ENCODE measurements at regions not wholly inside any gene's neighbourhood (a gene's known extent, or its start where the extent isn't known, plus 50 kb on each side); places are given as distances from the start of the nearest gene placed in this dataset.
A peak's percentile ranks its signal among the peaks of the same experiment; 100 is the strongest.
"Not testable (repeated sequence)": the region's sequence is repeated elsewhere in the genome, so short reads cannot be mapped to it uniquely, and the experiment has no call there.

DNA sequence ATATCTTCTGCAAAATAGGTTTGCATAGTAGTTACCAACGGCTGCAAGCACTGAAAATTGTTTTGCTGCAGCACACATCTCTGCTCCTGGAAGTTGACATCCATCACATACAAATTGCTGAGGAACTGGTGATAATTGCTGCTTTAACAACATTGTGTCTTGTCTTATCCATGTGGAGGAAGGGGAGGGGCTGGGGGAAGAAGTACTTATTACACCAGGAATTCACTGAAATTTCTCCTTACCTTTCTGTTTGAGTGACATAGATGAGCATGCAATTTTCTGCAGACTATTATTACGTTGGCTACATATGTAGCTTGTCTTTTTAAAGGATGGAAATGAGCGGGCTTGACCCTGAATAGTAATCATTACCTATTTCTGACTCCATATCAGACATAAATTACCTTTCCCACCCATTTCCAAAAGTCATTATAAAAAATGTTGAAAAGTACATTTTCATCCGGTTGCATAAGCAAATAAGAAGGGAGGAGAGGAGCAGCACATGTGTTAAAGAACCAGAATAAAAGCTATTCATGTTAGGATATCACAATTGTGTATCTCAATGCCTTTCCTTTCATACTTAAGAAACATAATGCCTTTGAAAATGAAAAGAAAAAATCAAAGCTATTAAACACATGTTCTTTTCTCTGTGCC, 1905.6 kb downstream of the PCDH7 start:
- ATAC-seq (no peak), DNase-seq (no peak)
- intact Hi-C loops (cut with DNase I, micrococcal nuclease): no loop called here

DNA sequence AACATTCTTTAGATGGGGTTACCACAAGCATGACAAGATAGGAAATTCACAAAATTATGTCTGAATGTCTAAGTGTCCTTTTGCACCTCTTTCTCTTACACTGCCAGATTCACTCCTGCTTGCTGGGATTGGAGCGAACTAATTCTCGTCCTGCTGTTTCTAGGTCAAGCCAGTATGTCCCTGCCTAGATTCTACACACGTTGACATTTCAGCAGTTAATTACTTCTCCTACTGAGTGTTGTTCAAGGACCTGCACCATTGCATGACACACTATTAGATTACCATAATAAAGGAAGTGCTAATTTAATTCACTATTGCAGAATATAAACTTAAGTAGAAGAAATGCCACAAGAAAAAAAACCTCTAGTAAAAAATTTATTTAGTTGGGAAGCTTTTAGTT, 1911.7 kb downstream of the PCDH7 start:
- intact Hi-C loops (cut with DNase I, micrococcal nuclease): no loop called here
- no peak for DNase-seq

DNA sequence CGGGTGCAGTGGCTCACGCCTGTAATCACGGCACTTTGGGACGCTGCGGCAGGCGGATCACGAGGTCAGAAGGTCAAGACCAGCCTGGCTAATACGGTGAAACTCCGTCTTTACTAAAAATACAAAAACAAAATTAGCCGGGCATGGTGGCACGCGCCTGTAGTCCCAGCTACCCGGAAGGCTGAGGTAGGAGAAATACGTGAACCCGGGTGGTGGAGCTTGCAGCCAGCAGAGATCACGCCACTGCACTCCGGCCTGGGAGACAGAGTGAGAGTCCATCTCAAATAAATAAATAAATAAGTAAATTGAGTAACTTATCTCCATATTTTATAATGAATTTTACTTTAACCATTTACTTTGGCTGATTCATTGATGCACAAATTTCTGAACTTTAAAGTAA, 1913.3 kb downstream of the PCDH7 start:
- DNase-seq (no peak), ATAC-seq (no peak)
- intact Hi-C loops (cut with DNase I, micrococcal nuclease): no loop called here

More for the DNA sequence above, 1911.7 kb downstream of the PCDH7 start:
- ATAC-seq: no peak

DNA sequence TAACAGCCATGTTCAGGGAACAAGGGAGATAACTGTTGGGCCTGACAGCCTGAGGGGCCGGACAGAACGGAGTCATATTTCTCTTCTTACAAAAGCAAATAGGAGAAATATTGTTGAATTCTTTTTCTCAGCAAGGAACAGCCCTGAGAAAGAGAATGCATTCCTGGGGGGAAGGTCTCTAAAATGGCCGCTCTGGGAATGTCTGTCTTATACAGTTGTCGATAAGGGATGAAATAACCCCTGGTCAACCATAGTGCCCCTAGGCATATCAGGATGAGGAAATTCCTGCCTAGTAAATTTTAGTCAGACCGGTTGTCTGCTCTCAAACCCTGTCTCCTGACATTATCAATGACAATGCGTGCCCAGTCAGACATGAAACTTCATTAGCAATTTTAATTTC, 1925.5 kb downstream of the PCDH7 start:
- intact Hi-C loops (cut with DNase I, micrococcal nuclease): no loop called here
- DNase-seq (no peak), ATAC-seq (no peak)

DNA sequence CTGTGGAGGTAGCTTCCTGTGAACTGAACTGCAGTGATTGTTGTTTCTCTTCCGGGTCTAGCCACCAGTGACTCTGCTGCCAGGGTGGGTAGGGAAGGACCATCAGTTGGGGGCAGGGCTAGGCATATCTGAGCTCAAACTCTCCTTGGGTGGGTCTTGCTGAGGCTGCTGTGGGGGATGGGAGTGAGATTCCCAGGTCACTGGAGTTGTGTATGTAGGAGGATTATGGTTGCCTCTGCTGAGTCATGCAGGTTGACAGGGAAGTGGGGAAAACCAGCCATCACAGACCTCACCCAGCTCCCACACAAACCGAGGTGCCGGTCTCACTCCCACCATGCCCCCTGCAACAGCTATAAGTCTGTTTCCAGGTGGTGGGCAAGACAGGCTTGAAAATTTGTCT, 1937.8 kb downstream of the PCDH7 start:
- intact Hi-C loops (cut with DNase I, micrococcal nuclease): no loop called here
- ATAC-seq: no peak
- DNase-seq: no peak

DNA sequence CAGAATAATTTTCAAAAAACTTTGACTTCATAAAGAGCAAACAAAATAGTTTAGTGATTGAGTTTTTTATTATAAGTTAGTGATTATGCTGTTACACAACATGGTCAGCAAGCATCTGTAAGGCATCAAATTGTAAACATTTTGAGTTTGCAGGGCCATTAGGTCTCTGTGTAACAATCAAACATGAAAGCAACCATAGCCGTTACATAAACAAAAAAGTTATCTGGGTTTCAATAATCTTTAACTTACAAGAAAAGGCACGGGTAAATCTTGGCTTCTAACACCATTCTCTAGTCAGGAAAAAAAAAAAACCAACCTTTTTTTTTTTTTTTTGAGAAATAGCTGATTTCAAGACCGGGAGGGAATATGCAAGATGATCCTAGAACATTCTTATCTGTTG, 1941.1 kb downstream of the PCDH7 start:
- DNase-seq: no peak
- no peak for ATAC-seq
- intact Hi-C loops (cut with DNase I, micrococcal nuclease): no loop called here

DNA sequence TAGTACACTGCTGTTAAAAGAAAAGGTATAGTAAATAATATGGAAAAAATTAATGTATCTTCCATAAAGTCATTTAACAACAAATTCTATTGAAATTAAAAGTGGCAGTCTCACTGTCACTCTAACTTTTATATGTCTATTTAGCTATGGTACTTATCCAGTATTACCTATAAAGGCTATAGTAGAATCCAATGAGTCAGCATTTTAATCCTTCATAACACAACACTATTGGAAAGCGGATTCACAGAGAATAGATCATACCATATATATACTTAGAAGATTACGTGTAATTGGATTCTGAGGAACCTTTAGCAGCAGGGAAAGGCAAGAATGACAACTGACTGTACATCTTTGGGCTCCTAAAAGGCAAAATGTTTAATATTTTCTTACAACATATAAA, 1942.6 kb downstream of the PCDH7 start:
- no peak for ATAC-seq
- intact Hi-C loops (cut with DNase I, micrococcal nuclease): no loop called here
- no peak for DNase-seq

DNA sequence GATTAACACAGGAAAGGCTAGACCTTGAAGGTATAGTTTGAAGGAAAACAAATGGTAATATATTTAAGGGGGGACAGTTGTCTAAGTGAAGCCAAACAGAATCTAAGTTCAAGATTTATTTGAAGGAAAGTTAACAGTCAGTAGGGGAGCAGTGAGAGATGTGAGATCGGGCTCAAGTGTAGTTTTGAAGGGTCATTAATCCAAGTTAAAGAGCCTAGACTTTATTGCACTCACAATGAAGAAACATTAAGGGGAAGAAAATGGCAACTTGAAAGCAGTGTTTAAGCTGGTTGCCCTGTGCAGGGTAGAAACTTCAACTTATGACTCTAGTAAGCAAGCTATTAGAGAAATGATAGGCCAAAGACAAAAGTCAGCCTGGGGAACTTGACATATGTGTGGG, 1952.2 kb downstream of the PCDH7 start:
- ATAC-seq: no peak
- intact Hi-C loops (cut with DNase I, micrococcal nuclease): no loop called here
- no peak for DNase-seq

DNA sequence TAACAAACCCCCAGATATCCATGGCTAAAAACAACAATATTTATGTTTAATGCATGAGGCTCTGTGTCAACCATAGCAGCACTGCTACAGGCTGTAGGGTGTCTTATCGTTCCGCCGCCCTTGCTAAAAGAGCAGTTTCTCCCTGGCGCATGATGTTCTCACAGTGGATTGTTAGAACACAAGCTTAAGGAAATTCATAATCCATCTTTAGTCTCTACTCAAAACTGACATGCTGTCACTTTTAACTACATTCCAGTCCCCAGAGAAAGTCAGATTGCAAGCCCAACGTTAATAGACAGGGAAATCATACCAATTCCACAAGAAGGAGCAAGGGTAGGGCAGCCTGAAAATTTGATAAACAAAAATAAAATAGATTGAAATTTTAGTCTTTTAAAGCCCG, 1960.8 kb downstream of the PCDH7 start:
- intact Hi-C loops (cut with DNase I, micrococcal nuclease): no loop called here
- ATAC-seq: no peak
- no peak for DNase-seq

DNA sequence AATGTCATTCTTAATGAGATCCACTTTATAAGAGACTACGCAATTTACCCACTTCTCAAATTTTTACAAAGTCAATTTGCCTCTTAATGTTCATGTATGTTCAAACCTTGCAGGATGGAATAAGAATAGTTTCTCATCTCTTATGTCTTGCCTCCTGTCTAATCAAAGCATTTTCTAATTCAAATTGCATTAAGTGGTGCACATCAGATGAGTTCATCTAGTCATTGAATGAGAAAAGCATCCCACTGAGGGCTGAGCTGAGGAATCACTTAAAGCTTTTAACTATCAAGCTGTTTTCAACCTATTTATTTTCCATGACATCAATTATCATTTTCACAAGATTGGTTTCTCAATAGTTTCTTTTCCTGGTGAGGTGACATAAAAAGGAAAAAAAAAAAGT, 1964.0 kb downstream of the PCDH7 start:
- ATAC-seq (no peak), DNase-seq (no peak)
- intact Hi-C loops (cut with DNase I, micrococcal nuclease): no loop called here

DNA sequence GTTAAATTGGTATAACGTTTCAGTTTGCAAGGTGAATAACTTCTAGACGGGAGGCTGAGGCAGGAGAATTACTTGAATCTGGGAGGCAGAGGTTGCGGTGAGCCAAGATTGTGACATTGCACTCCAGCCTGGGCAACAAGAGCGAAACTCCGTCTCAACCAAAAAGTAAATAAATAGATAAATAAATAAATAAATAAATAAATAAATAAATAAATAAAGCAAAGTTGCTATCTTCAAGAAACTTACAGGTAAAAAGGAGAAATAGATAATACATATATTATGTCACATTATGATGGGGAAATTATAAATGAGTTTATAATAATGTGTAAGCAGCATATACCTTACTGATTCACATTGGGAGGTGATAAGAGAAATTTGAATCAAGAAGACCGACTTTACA, 1966.0 kb downstream of the PCDH7 start:
- intact Hi-C loops (cut with DNase I, micrococcal nuclease): no loop called here
- DNase-seq (no peak), ATAC-seq (no peak)

DNA sequence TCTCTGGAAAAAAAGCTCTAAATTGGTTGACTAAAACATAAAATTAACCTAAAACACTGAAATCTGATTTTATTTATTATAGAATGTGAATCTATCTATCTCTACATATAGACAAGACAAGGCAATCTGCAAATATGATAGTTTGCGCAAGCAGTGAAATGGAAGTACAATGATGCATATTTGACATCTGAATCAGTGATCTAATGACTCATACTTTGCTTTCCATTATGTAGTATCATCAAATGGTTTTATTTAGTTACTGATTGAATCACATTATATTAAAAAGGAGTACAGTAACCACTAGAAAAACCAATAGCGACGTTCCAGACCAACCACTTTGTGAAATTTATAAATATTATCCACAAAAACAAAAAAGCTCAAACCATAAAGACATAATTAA, 1969.3 kb downstream of the PCDH7 start:
- no peak for DNase-seq
- no peak for ATAC-seq

DNA sequence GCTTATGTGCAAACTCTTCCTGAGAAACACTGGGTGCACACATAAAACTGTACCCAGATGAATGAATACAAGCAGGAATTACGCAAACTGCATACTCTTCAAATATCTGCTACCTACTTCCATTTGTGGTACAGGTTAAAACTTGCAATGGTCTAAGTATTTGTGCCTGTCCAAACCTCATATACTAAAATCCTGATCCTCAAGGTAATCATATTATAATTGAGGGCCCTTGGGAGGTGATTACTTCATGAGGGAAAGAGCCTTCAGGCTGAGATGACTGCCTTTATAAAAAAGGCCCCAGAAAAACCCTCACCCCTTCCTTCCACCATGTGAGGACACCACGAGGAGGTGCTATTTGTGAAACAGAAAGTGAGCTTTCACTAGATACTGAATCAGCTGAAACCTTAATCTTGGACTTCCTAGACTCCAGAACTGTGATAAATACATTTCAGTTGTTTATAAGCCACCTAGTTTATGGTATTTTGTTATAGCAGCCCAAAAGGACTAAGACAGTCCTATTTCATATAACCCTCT, 1977.2 kb downstream of the PCDH7 start:
- intact Hi-C loops (cut with DNase I, micrococcal nuclease): no loop called here
- no peak for ATAC-seq
- DNase-seq: no peak

More for the DNA sequence above, 1969.3 kb downstream of the PCDH7 start:
- intact Hi-C loops (cut with DNase I, micrococcal nuclease): no loop called here

DNA sequence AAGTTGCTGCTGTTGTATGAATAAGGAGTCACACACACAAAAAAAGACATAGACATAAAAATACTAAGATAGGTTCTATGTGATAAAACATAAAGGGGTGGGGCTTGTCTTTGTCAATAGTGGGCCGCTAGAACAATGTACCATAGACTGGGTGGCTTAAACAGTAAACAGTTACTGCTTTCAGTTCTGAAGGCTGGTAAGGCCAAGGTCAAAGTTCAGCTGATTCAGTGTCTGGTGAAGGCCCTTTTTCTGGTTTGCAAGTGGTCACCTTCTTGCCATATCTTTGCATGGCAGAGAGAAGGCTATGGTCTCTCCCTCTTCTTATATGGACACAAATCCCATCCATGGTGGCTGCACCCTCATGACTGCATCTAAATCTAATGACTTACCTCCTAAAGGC, 1980.7 kb downstream of the PCDH7 start:
- intact Hi-C loops (cut with DNase I, micrococcal nuclease): no loop called here
- peak; percentile 83 for ATAC-seq
- no peak for DNase-seq

DNA sequence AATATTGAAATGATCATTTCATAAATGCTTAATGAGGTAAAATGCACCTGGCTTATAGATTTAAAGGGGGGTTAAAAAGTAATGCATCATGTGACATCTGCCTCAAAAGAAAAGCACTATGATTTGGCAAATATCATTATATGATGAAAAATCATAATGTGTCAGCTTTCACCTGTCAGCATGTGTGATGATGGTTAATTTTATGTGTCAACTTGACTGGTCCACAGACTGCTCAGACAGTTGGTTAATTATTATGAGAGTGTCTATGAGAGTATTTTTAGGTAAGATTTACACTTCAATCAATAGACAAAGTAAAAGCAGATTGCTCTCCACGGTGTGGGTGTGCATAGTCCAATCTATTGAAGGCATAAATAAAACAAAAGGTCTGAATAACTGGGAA, 1986.7 kb downstream of the PCDH7 start:
- DNase-seq: no peak
- intact Hi-C loops (cut with DNase I, micrococcal nuclease): no loop called here
- no peak for ATAC-seq

DNA sequence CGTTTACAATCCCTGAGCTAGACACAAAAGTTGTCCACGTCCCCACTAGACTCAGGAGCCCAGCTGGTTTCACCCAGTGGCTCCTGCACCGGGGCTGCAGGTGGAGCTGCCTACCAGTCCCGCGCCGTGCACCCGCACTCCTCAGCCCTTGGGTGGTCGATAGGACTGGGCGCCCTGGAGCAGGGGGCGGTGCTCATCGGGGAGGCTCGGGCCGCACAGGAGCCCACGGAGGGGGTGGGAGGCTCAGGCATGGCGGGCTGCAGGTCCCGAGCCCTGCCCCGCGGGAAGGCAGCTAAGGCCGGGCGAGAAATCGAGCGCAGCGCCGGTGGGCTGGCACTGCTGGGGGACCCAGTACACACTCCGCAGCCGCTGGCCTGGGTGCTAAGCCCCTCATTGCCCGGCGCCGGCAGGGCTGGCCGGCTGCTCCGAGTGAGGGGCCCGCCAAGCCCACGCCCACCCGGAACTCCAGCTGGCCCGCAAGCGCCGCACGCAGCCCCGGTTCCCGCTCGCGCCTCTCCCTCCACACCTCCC, 1996.0 kb downstream of the PCDH7 start:
- intact Hi-C loops (cut with DNase I, micrococcal nuclease); ATAC-seq; DNase-seq: not testable (repeated sequence)

DNA sequence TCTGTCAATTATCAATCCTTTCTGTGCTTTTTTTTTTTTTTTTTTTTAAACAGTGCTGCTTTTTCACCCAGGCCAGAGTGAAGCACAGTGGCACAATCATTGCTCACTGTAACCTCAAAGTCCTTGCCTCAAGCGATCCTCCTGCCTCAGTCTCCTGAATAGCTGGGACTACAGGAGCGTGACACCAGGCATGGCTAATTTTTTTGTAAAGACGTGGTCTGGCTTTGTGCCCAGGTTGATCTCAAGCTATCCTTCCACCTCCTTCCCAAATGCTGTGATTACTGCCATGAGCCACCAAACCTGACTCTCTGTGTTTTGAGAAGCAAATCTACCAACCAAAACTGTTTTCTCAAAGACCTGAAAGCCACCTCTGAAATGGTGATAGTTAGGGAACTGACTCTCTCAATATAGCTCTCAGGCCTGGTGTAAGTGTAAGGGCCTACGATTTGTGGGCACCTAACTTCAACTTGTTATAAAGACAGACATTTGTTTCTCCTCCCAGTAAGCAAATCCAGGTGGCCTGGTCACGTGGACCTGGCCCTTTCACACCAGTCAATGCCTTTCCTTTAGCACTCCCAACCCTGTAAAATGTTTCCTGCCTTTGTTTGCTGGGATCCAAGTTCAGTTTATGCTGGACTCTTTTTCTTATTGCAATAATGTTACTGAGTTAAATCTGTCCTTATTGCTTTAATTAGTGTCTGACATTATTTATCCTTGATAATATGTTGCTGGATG, 2015.9 kb downstream of the PCDH7 start:
- intact Hi-C loops (cut with DNase I, micrococcal nuclease): no loop called here
- no peak for DNase-seq
- ATAC-seq: peak; percentile 65

DNA sequence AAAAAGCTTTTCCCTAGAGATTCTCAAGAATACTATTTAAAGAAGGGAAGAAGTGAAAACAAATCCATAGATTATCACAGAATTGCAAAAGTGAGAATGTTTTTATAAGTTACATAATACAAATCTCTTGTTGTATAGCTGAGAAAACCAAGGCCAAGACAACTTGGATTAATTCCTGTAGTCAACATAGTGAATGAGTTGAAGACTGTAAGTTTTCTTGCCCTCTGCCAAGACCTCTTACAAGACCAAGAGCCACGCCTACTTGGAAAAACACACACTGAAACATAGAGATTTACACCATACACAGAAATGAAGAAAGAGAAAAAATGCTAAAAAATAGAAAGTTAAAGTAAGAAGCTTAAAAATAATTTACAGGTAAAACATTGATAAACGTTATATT, 2024.0 kb downstream of the PCDH7 start:
- intact Hi-C loops (cut with DNase I, micrococcal nuclease): no loop called here
- DNase-seq (no peak), ATAC-seq (no peak)

DNA sequence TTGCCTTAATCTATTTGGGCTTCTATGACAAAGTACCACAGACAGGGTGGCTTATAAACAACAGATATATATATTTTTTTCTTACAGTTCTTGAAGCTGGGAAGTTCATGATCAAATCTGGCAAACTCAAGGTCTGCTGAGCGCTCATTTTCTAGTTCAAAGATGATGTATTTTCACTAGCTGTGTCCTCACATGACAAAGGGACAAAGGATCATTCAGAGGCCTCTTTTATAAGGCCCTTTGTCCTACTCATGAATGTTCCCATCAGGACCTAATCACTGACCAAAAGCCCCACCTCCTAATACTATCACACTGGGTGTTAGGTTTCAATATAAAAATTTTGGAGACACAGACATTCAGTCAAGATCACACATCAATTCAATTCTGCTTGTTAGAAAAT, 2025.2 kb downstream of the PCDH7 start:
- no peak for ATAC-seq
- DNase-seq: no peak
- intact Hi-C loops (cut with DNase I, micrococcal nuclease): no loop called here

DNA sequence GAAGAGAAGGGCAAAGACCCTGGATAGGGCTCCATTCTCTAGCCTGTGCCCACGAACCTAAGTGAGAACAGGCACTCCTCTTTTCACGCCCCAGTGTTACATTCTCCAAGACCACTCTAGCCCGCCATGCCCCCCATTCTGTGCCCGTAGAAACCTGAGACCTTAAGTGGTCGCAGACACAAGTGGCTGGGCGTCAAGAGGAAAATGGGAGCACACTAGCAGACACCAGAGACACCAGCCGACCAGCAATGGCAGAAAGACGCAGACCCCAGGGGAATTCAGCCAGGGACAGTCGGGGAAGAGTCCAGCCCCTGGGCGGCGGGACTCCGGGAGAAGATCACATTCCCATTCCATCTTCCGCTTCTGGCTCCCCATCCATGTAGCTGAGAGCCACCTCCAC, 2027.9 kb downstream of the PCDH7 start:
- ATAC-seq (no peak), DNase-seq (no peak)
- intact Hi-C loops (cut with DNase I, micrococcal nuclease): no loop called here
